Parathyroid adenoma (tissue), 2 donors: ENCODE measurements at regions not wholly inside any gene's neighbourhood (a gene's known extent, or its start where the extent isn't known, plus 50 kb on each side); places are given as distances from the start of the nearest gene placed in this dataset.

Source experiments
- H2AFZ ChIP-seq: fragments of 300-600 bp; sonication (generic); one replicate; pipeline ENCODE4 v1.7.0; 2017; ENCODE audit warnings: antibody characterized with exemption, mild to moderate bottlenecking
- H3K27ac ChIP-seq: fragments of 300-600 bp; sonication (generic); one replicate; pipeline ENCODE4 v1.7.0; 2017
- H3K27me3 ChIP-seq: fragments of 300-600 bp; sonication (generic); one replicate; pipeline ENCODE4 v1.7.0; 2017; ENCODE audit warnings: low read length; ENCODE audit not compliant: control insufficient read depth, insufficient read depth
- H3K36me3 ChIP-seq: fragments of 300-600 bp; sonication (generic); one replicate; pipeline ENCODE4 v1.7.0; 2017; ENCODE audit warnings: low read length; ENCODE audit not compliant: control insufficient read depth, insufficient read depth
- H3K4me1 ChIP-seq: fragments of 300-600 bp; sonication (generic); one replicate; pipeline ENCODE4 v1.7.0; 2017; ENCODE audit warnings: control low read depth
- H3K4me2 ChIP-seq: fragments of 300-600 bp; sonication (generic); one replicate; pipeline ENCODE4 v1.7.0; 2017; ENCODE audit warnings: low read length
- H3K4me3 ChIP-seq: fragments of 300-600 bp; sonication (generic); one replicate; pipeline ENCODE4 v1.7.0; 2017; ENCODE audit warnings: low read depth, low read length
- H3K79me2 ChIP-seq: fragments of 300-600 bp; sonication (generic); one replicate; pipeline ENCODE4 v1.7.0; 2017; ENCODE audit warnings: control low read depth
- H3K9ac ChIP-seq: fragments of 300-600 bp; sonication (generic); one replicate; pipeline ENCODE4 v1.7.0; 2017; ENCODE audit warnings: mild to moderate bottlenecking
- H3K9me3 ChIP-seq: fragments of 300-600 bp; sonication (generic); one replicate; pipeline ENCODE4 v1.7.0; 2017; ENCODE audit warnings: low read length; ENCODE audit not compliant: control insufficient read depth
- CTCF ChIP-seq: fragments of 300-600 bp; sonication (generic); IDR thresholded peaks from one replicate; pipeline ENCODE4 v1.7.0; 2017; ENCODE audit warnings: antibody characterized with exemption, mild to moderate bottlenecking
- donor health status: primary hyperparathyroidism.

DNA sequence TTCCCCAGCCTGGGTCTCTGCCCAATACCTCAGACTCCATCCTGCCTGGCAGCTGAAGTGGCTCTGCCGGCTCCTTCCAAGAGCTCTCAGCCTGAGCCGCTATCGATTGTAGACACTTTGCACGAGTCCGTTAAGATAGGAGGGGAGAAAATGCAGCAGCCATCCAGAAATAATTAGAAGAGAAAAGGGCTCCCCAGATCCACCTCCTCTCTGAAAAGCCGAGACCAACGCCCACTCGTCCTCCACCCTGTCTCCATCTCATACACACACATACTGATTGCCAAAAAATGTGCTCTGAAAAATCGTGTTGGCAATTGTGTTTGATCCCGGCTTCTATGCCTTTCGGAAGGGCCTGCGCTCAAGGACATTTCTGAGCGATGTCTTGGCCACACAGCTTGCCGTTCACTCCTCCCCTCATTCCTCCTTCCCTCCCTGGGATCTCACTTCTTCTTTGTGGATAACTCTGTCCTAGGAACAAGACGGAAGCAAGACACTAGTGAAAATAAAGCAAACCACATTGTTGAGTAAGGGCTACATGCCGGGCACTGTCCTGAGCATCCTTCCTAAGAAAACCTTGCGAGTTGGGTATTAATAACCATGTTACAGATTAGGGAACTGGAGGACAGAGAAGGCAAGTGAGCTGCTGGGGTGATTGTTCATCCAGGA, 372.8 kb upstream of the MYT1L start:
- no peaks in the 10 kb centered on the region for H3K9me3 ChIP-seq
- no peak overlapping the region for H2AFZ ChIP-seq
- no peak overlapping the region for H3K4me2 ChIP-seq
- no peak overlapping the region for H3K9ac ChIP-seq
- no peaks in the 10 kb centered on the region for H3K27me3 ChIP-seq
- no peak overlapping the region for H3K27ac ChIP-seq
- H3K79me2 ChIP-seq, result no peaks in the 10 kb centered on the region
- H3K36me3 ChIP-seq, result no peaks in the 10 kb centered on the region
- H3K4me3 ChIP-seq, result no peak overlapping the region
- no peak for TF ChIP-seq CTCF
- H3K4me1 ChIP-seq, result peaks cover 16% of the 10 kb centered on the region

DNA sequence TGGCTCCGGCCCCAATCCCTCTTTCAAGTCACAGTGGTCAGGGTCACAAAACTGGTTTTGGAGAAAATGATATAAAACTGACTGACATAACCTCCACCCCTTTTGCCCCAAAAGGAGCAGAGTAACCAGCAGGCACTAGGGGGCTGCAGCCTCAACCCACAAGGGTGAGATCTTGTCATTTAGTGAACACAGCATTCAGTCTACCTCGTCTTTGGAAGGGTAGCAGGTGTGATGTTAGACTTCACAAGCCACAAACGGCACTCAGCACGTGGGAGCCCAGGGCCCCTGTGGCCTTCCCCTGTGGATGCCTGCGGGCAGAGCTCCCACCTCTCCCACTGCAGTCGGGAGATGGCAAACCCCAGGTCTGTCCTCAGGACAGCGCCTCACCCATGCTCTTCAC, 372.1 kb upstream of the MYT1L start:
- peak overlapping the region; percentile 40 for H3K27ac ChIP-seq
- H3K4me1 ChIP-seq, result peaks cover 16% of the 10 kb centered on the region
- peak; percentile 13 for TF ChIP-seq CTCF
- no peak overlapping the region for H3K4me2 ChIP-seq
- no peaks in the 10 kb centered on the region for H3K9me3 ChIP-seq
- H3K4me3 ChIP-seq, result no peak overlapping the region
- peak overlapping the region; percentile 16 for H2AFZ ChIP-seq
- H3K36me3 ChIP-seq, result no peaks in the 10 kb centered on the region
- H3K27me3 ChIP-seq, result no peaks in the 10 kb centered on the region
- H3K79me2 ChIP-seq, result no peaks in the 10 kb centered on the region
- H3K9ac ChIP-seq, result no peak overlapping the region

DNA sequence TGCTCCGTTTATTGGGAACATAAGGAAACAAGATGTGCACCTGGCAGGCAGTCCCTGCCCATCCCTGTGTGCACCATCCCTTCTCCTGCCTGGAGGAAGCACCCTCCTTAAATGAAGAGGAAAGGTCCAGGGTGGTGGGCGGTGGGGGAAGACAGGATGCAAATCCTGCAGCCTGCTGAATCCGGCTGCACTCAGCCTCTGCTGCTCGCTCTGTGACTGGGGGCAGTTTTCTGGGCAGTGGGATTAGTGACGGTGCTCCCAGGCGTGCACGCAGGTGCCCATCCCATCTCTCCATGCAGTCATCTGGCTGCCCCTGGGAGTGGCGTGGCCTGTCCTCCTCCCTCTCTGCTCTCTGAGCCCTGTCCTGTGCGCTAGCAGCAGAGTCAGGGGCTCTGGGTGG, 371.3 kb upstream of the MYT1L start:
- TF ChIP-seq CTCF, result no peak
- no peaks in the 10 kb centered on the region for H3K27me3 ChIP-seq

DNA sequence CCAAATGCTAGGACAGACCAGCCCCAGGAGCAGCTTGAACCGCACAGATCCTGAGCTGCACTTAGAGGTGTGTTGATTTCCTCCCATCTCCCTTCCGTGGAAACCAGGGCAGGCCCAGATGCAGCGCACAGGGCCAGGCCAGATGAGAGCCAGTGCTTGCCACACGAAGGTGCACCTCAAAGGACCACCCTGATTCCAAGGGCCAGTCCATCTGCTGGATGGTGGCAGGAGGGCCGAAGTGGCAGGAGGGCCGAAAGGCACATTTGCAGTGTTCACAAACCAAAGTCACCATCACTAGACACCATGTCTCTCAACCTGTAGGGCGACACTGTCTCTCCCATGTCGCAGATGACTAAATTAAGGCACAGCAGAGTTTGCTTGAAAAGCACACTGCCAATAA, 370.7 kb upstream of the MYT1L start:
- Histone ChIP-seq H3K27me3 (no peaks in the 10 kb centered on the region), H2AFZ (no peak overlapping the region), H3K36me3 (no peaks in the 10 kb centered on the region), H3K4me2 (no peak overlapping the region), H3K4me1 (peaks cover 16% of the 10 kb centered on the region), H3K27ac (no peak overlapping the region), H3K4me3 (no peak overlapping the region), H3K79me2 (no peaks in the 10 kb centered on the region), H3K9ac (no peak overlapping the region), H3K9me3 (no peaks in the 10 kb centered on the region)
- no peak for TF ChIP-seq CTCF

More for the DNA sequence above, 371.3 kb upstream of the MYT1L start:
- H3K4me1 ChIP-seq, result peaks cover 16% of the 10 kb centered on the region
- no peak overlapping the region for H3K9ac ChIP-seq
- no peak overlapping the region for H3K4me2 ChIP-seq
- H3K9me3 ChIP-seq, result no peaks in the 10 kb centered on the region
- peak overlapping the region; percentile 40 for H3K27ac ChIP-seq
- no peak overlapping the region for H3K4me3 ChIP-seq
- H2AFZ ChIP-seq, result no peak overlapping the region
- H3K79me2 ChIP-seq, result no peaks in the 10 kb centered on the region
- no peaks in the 10 kb centered on the region for H3K36me3 ChIP-seq

DNA sequence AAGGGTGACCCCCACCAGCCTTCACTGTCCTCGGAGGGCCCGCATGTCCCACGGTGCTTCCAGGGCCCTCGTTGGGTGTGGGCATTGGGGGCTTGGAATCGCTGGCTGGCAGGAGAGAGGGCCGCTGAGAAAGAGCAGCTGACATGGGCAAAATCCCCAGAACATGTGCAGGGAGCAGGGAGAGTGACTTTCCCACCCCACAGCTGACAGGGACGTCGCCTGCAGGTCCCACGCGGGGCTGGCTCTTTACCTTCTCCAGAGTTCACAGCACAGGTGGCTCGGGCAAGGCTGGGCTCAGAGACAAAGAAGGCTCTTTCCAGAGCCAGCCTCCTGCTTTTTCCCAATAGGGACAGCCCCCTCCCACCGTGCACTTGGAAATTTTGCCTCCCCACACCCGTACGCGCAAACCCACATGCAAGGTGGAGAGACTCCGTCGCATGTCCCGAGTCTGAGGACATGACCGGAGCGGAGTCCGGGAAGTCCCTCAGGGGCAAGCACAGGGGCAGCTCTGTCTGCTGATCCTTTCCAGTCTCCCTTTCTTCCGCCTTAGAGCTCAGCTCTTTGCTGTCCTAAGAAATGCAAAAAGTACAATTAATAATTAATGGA, 370.2 kb upstream of the MYT1L start:
- no peaks in the 10 kb centered on the region for H3K36me3 ChIP-seq
- no peak overlapping the region for H3K9ac ChIP-seq
- no peak for TF ChIP-seq CTCF
- H3K27ac ChIP-seq, result no peak overlapping the region
- no peaks in the 10 kb centered on the region for H3K9me3 ChIP-seq
- H2AFZ ChIP-seq, result no peak overlapping the region
- H3K79me2 ChIP-seq, result no peaks in the 10 kb centered on the region
- no peak overlapping the region for H3K4me2 ChIP-seq
- peaks cover 16% of the 10 kb centered on the region for H3K4me1 ChIP-seq
- H3K27me3 ChIP-seq, result no peaks in the 10 kb centered on the region
- no peak overlapping the region for H3K4me3 ChIP-seq
